ENCODE measurements at regions not wholly inside any gene's neighbourhood (a gene's known extent, or its start where the extent isn't known, plus 50 kb on each side); places are given as distances from the start of the nearest gene placed in this dataset.

GRCh38 chrX:109270580-109271484 is 211.1 kb downstream of the GUCY2F start:
- TF ChIP-seq CTCF (IDR thresholded peaks at IDR 0.05; ENCODE audit: insufficient read depth, low read depth, low read length) (no peak), EZH2 (IDR thresholded peaks at IDR 0.05; ENCODE audit: insufficient read depth, low read length) (no peak)
